Spleen (tissue), 7 donors: ENCODE measurements at regions not wholly inside any gene's neighbourhood (a gene's known extent, or its start where the extent isn't known, plus 50 kb on each side); places are given as distances from the start of the nearest gene placed in this dataset.

Experiments
- CTCF ChIP-seq, 11 experiments: fragments of 200-600 bp in 7 of 11; fragments of 450-650 bp in 4 of 11; sonication (generic) in 4 of 11; IDR thresholded peaks in 8 of 11; conservative IDR thresholded peaks in 3 of 11; 1 replicate in 7 of 11; 2 replicates in 4 of 11; pipeline versions ENCODE4 v1.4.0 to v1.8.0; 2016 to 2021; ENCODE audit warnings: antibody characterized with exemption in 11 of 11, inconsistent platforms in 4 of 11, mild to moderate bottlenecking in 1 of 11
- POLR2AphosphoS5 ChIP-seq, 3 donors: sonication (generic); formaldehyde crosslinking; IDR thresholded peaks; one replicate each; pipeline ENCODE4 v1.5.1; 2017; ENCODE audit warnings: antibody characterized with exemption in 3 of 3
- donor health status: DM: no; HTN: no; CAD: no; lungs with moderate emphysema.
- donor health status: DM: no; HTN: no; CAD: no.
- donor health status: DM: no; HTN: no; CAD: no.

GRCh38 chr17:22305356-22306071, 613.2 kb downstream of the KCNJ18 start:
- no peak for TF ChIP-seq CTCF (IDR thresholded peaks at IDR 0.05 in 8 of 11, conservative IDR thresholded peaks at IDR 0.05 in 3 of 11)
- TF ChIP-seq POLR2AphosphoS5 (IDR thresholded peaks at IDR 0.05): no peak
